ENCODE measurements at regions not wholly inside any gene's neighbourhood (a gene's known extent, or its start where the extent isn't known, plus 50 kb on each side); places are given as distances from the start of the nearest gene placed in this dataset.
"Not testable (repeated sequence)": the region's sequence is repeated elsewhere in the genome, so short reads cannot be mapped to it uniquely, and the experiment has no call there.

GRCh38 chrX:2632533-2633504, 58.3 kb upstream of the CD99 start:
- Histone ChIP-seq H3K27me3 (replicated peaks; ENCODE audit: insufficient read depth, low read depth, low read length, poor library complexity) (no peaks in the 10 kb centered on the region), H3K4me1 (ENCODE audit: insufficient read depth, low read length, poor library complexity, severe bottlenecking) (no peaks in the 10 kb centered on the region), H3K27ac (ENCODE audit: low read depth, low read length, poor library complexity, severe bottlenecking) (no peak overlapping the region), H3K4me3 (ENCODE audit: low read depth, low read length, poor library complexity, severe bottlenecking) (no peak overlapping the region), H3K36me3 (ENCODE audit: insufficient read depth, low read length, poor library complexity, severe bottlenecking) (peaks cover 35% of the 10 kb centered on the region), H3K9me3 (ENCODE audit: low read depth, low read length, poor library complexity, severe bottlenecking) (peaks cover 4% of the 10 kb centered on the region)
- BruUV-seq (replicated peaks) = no TSS peak
- intact Hi-C loops (cut with micrococcal nuclease; ENCODE audit: unreplicated experiment) = no loop called here
- DNase-seq (ENCODE audit: low spot score) = no peak
- ChIA-PET CTCF (no interaction called here), POLR2A (ENCODE audit: low non-redundant PET) (no interaction called here)
- TF ChIP-seq EZH2 (IDR thresholded peaks at IDR 0.05; ENCODE audit: borderline replicate concordance, low read depth, low read length, poor library complexity, severe bottlenecking) (no peak), CTCF (conservative IDR thresholded peaks at IDR 0.05; ENCODE audit: low read depth, low read length) (no peak)

- TF ChIP-seq EZH2 (IDR thresholded peaks at IDR 0.05; ENCODE audit: borderline replicate concordance, low read depth, low read length, poor library complexity, severe bottlenecking) = no peak
- TF ChIP-seq CTCF (conservative IDR thresholded peaks at IDR 0.05; ENCODE audit: low read depth, low read length) = no peak
- H3K27me3 ChIP-seq (replicated peaks; ENCODE audit: insufficient read depth, low read depth, low read length, poor library complexity) = no peaks in the 10 kb centered on the region
- H3K27ac ChIP-seq (ENCODE audit: low read depth, low read length, poor library complexity, severe bottlenecking) = no peak overlapping the region
- H3K9me3 ChIP-seq (ENCODE audit: low read depth, low read length, poor library complexity, severe bottlenecking) = peaks cover 4% of the 10 kb centered on the region
- no peak for DNase-seq (ENCODE audit: low spot score)
- peaks cover 41% of the 10 kb centered on the region for H3K36me3 ChIP-seq (ENCODE audit: insufficient read depth, low read length, poor library complexity, severe bottlenecking)
- intact Hi-C loops (cut with micrococcal nuclease; ENCODE audit: unreplicated experiment) = no loop called here
- ChIA-PET POLR2A (ENCODE audit: low non-redundant PET) (no interaction called here), CTCF (no interaction called here)
- no peak overlapping the region for H3K4me3 ChIP-seq (ENCODE audit: low read depth, low read length, poor library complexity, severe bottlenecking)
- BruUV-seq (replicated peaks) = no TSS peak
- no peaks in the 10 kb centered on the region for H3K4me1 ChIP-seq (ENCODE audit: insufficient read depth, low read length, poor library complexity, severe bottlenecking)
Measured at GRCh38 chrX:2631743-2632532, 59.2 kb upstream of the CD99 start.

- intact Hi-C loops (cut with micrococcal nuclease; ENCODE audit: unreplicated experiment); H3K27ac ChIP-seq (ENCODE audit: low read depth, low read length, poor library complexity, severe bottlenecking); CTCF ChIA-PET; DNase-seq (ENCODE audit: low spot score); H3K9me3 ChIP-seq (ENCODE audit: low read depth, low read length, poor library complexity, severe bottlenecking); H3K4me1 ChIP-seq (ENCODE audit: insufficient read depth, low read length, poor library complexity, severe bottlenecking); POLR2A ChIA-PET (ENCODE audit: low non-redundant PET); BruUV-seq (replicated peaks); H3K27me3 ChIP-seq (replicated peaks; ENCODE audit: insufficient read depth, low read depth, low read length, poor library complexity); H3K4me3 ChIP-seq (ENCODE audit: low read depth, low read length, poor library complexity, severe bottlenecking): not testable (repeated sequence)
- peaks cover 49% of the 10 kb centered on the region for H3K36me3 ChIP-seq (ENCODE audit: insufficient read depth, low read length, poor library complexity, severe bottlenecking)
Measured at GRCh38 chrX:2630935-2631742, 60.0 kb upstream of the CD99 start.

GRCh38 chrX:2630008-2630934, 60.8 kb upstream of the CD99 start:
- H3K4me3 ChIP-seq (ENCODE audit: low read depth, low read length, poor library complexity, severe bottlenecking); H3K27me3 ChIP-seq (replicated peaks; ENCODE audit: insufficient read depth, low read depth, low read length, poor library complexity); H3K4me1 ChIP-seq (ENCODE audit: insufficient read depth, low read length, poor library complexity, severe bottlenecking); H3K27ac ChIP-seq (ENCODE audit: low read depth, low read length, poor library complexity, severe bottlenecking); DNase-seq (ENCODE audit: low spot score); CTCF ChIA-PET; BruUV-seq (replicated peaks); H3K9me3 ChIP-seq (ENCODE audit: low read depth, low read length, poor library complexity, severe bottlenecking); intact Hi-C loops (cut with micrococcal nuclease; ENCODE audit: unreplicated experiment); POLR2A ChIA-PET (ENCODE audit: low non-redundant PET): not testable (repeated sequence)
- peaks cover 52% of the 10 kb centered on the region for H3K36me3 ChIP-seq (ENCODE audit: insufficient read depth, low read length, poor library complexity, severe bottlenecking)

Data from A673 (cell line).